Right ventricle myocardium inferior (tissue), 1 donor: ENCODE measurements at regions not wholly inside any gene's neighbourhood (a gene's known extent, or its start where the extent isn't known, plus 50 kb on each side); places are given as distances from the start of the nearest gene placed in this dataset.

ENCODE experiments used
- ATAC-seq: fragments of 200-7000 bp; cut with Tn5 transposase; one replicate; pipeline ENCODE4 v1.9.1; 2020; ENCODE audit warnings: mild to moderate bottlenecking, moderate library complexity
- DNase-seq: peaks from one replicate; pipeline ENCODE4 v3.0.0; 2021; ENCODE audit errors: missing footprints
- intact Hi-C: fragments of 100-400 bp; cut with DNase I; formaldehyde crosslinking; loops from one replicate; pipeline ENCODE4 v1.11.0; 2022
- donor health status: DM: no; HTN: yes; CAD: no; lungs with severe emphysema.

- ATAC-seq = no peak
- no peak for DNase-seq
- intact Hi-C loops = no loop called here
Observed at GRCh38 chr10:4094751-4095150, 309.7 kb upstream of the KLF6 start.

- intact Hi-C loops = no loop called here
- ATAC-seq = no peak
- no peak for DNase-seq
Observed at GRCh38 chr10:4093438-4093837, 308.4 kb upstream of the KLF6 start.

- DNase-seq = no peak
- no peak for ATAC-seq
- intact Hi-C loops = no loop called here
Observed at GRCh38 chr10:4088354-4089066, 303.5 kb upstream of the KLF6 start.

GRCh38 chr10:4086131-4086898 lies 301.3 kb upstream of the KLF6 start:
- DNase-seq (no peak), ATAC-seq (peak; percentile 9)
- intact Hi-C loops = no loop called here

GRCh38 chr10:4083509-4084003 lies 298.5 kb upstream of the KLF6 start:
- ATAC-seq (peak; percentile 77), DNase-seq (no peak)
- intact Hi-C loops = loop anchor here (2.0 to 5.0 kb wide), 4 partner anchors 171 to 579 kb away; no protein-coding TSS in a partner anchor

GRCh38 chr10:4082861-4083260 lies 297.9 kb upstream of the KLF6 start:
- no peak for DNase-seq
- ATAC-seq = no peak

GRCh38 chr10:4081685-4082111 lies 296.7 kb upstream of the KLF6 start:
- DNase-seq = no peak
- intact Hi-C loops = loop anchor here (2.0 to 5.0 kb wide), 4 partner anchors 169 to 581 kb away; no protein-coding TSS in a partner anchor
- ATAC-seq = peak; percentile 71

More at GRCh38 chr10:4082861-4083260, 297.9 kb upstream of the KLF6 start:
- intact Hi-C loops = loop anchor here (2.0 to 5.0 kb wide), 4 partner anchors 171 to 580 kb away; no protein-coding TSS in a partner anchor

GRCh38 chr10:4080225-4080805 lies 295.3 kb upstream of the KLF6 start:
- intact Hi-C loops = loop anchor here (5.0 kb wide), 2 partner anchors 168 to 432 kb away; no protein-coding TSS in a partner anchor
- DNase-seq (no peak), ATAC-seq (no peak)

GRCh38 chr10:4079803-4080202 lies 294.8 kb upstream of the KLF6 start:
- intact Hi-C loops = loop anchor here (5.0 kb wide), 2 partner anchors 168 to 432 kb away; no protein-coding TSS in a partner anchor
- no peak for ATAC-seq
- no peak for DNase-seq

GRCh38 chr10:4077804-4078203 lies 292.8 kb upstream of the KLF6 start:
- intact Hi-C loops = no loop called here
- ATAC-seq = no peak
- DNase-seq = no peak

GRCh38 chr10:4076983-4077382 lies 292.0 kb upstream of the KLF6 start:
- ATAC-seq = no peak

GRCh38 chr10:4075443-4075842 lies 290.4 kb upstream of the KLF6 start:
- intact Hi-C loops = no loop called here
- no peak for ATAC-seq
- DNase-seq = no peak

More at GRCh38 chr10:4076983-4077382, 292.0 kb upstream of the KLF6 start:
- no peak for DNase-seq
- intact Hi-C loops = no loop called here

- peak; percentile 87 for ATAC-seq
- intact Hi-C loops = no loop called here
Observed at GRCh38 chr10:4074545-4075407, 289.8 kb upstream of the KLF6 start.

GRCh38 chr10:4073912-4074311 lies 288.9 kb upstream of the KLF6 start:
- ATAC-seq = peak; percentile 84
- DNase-seq = peak; percentile 71
- intact Hi-C loops = no loop called here

More at GRCh38 chr10:4074545-4075407, 289.8 kb upstream of the KLF6 start:
- DNase-seq = no peak

- ATAC-seq = no peak
- no peak for DNase-seq
- intact Hi-C loops = no loop called here
Observed at GRCh38 chr10:4070921-4071660, 286.1 kb upstream of the KLF6 start.

- intact Hi-C loops = no loop called here
- no peak for DNase-seq
- no peak for ATAC-seq
Observed at GRCh38 chr10:4070184-4070583, 285.2 kb upstream of the KLF6 start.

GRCh38 chr10:4069491-4069890 lies 284.5 kb upstream of the KLF6 start:
- intact Hi-C loops = no loop called here
- peak; percentile 14 for ATAC-seq
- no peak for DNase-seq

GRCh38 chr10:4068629-4069028 lies 283.6 kb upstream of the KLF6 start:
- no peak for ATAC-seq
- intact Hi-C loops = no loop called here

More at GRCh38 chr10:4068629-4069028, 283.6 kb upstream of the KLF6 start:
- DNase-seq = no peak
